Keratinocyte (primary cell): ENCODE measurements at regions not wholly inside any gene's neighbourhood (a gene's known extent, or its start where the extent isn't known, plus 50 kb on each side); places are given as distances from the start of the nearest gene placed in this dataset.

Experiments used
- CTCF ChIP-seq, 3 experiments: IDR thresholded peaks in 1 of 3; conservative IDR thresholded peaks in 1 of 3; optimal IDR thresholded peaks in 1 of 3; 2 replicates in 2 of 3; 3 replicates in 1 of 3; pipeline versions ENCODE3 to v1.5.1; 2011; ENCODE audit warnings: low read length in 3 of 3, mild to moderate bottlenecking in 3 of 3, moderate library complexity in 2 of 3, control low read depth in 1 of 3, inconsistent platforms in 1 of 3; ENCODE audit not compliant: insufficient read depth in 2 of 3; ENCODE audit errors: extremely low read depth in 1 of 3
- EZH2 ChIP-seq: IDR thresholded peaks from one replicate; pipeline ENCODE4 v1.6.1; 2012; ENCODE audit warnings: inconsistent platforms, mild to moderate bottlenecking, low read length, moderate library complexity

DNA sequence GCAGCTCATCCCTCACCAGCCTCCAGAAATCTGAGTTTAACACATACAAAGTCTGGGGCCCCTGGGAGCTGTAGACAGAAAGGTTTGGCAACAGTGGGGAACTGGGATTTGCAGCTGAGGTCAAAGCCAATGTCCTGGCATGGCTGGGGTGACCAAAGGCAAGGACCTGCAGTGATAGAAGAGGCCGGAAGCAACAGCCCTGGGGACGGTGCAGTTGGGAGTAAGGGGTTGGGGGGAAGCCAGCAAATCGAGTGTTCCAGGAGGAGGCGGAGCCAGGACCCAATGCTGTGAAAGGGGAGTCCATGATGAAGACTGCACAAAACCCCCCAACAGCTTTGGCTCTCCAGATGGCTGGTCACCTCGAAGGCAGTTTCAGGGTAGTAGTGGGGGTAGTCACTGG is 74.1 kb upstream of the SPATA12 start:
- no peak for TF ChIP-seq CTCF (optimal IDR thresholded peaks at IDR 0.05 in 1 of 3, IDR thresholded peaks at IDR 0.05 in 1 of 3, conservative IDR thresholded peaks at IDR 0.05 in 1 of 3; ENCODE audit: extremely low read depth in 1 of 3, insufficient read depth in 2 of 3, low read length in 3 of 3)
- TF ChIP-seq EZH2, result no peak
